ENCODE measurements at regions not wholly inside any gene's neighbourhood (a gene's known extent, or its start where the extent isn't known, plus 50 kb on each side); places are given as distances from the start of the nearest gene placed in this dataset.

DNA sequence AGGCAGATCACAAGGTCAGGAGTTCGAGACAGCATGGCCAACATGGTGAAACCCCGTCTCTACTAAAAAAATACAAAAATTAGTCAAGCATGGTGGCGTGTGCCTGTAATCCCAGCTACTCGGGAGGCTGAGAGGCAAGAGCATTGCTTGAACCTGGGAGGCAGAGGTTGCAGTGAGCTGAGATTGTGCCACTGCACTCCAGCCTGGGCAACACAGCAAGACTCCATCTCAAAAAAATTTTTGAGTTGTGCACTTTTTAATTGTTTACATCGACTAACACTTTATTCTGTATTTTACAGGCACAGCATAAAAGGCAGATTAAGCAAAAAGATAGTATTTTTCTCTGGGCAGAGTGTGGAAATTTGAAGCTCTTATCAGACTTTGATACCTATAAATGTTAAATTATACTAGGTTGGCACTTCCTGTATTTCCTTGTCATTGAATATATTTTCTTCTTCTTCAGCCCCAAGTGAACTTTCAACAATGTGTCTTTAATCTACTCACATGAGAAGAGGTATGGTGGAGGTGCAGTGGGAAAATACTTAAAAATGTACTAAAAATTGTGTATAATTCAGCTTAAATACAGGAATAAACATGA is 180.6 kb upstream of the ELL2 start:
- TF ChIP-seq, protein P1, sequence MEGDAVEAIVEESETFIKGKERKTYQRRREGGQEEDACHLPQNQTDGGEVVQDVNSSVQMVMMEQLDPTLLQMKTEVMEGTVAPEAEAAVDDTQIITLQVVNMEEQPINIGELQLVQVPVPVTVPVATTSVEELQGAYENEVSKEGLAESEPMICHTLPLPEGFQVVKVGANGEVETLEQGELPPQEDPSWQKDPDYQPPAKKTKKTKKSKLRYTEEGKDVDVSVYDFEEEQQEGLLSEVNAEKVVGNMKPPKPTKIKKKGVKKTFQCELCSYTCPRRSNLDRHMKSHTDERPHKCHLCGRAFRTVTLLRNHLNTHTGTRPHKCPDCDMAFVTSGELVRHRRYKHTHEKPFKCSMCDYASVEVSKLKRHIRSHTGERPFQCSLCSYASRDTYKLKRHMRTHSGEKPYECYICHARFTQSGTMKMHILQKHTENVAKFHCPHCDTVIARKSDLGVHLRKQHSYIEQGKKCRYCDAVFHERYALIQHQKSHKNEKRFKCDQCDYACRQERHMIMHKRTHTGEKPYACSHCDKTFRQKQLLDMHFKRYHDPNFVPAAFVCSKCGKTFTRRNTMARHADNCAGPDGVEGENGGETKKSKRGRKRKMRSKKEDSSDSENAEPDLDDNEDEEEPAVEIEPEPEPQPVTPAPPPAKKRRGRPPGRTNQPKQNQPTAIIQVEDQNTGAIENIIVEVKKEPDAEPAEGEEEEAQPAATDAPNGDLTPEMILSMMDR (IDR thresholded peaks at IDR 0.05) = no peak
- TF ChIP-seq POLR2A (IDR thresholded peaks at IDR 0.05) = no peak
